GM18858 (cell line): ENCODE measurements at regions not wholly inside any gene's neighbourhood (a gene's known extent, or its start where the extent isn't known, plus 50 kb on each side); places are given as distances from the start of the nearest gene placed in this dataset.

Source experiments
- ATAC-seq: cut with Tn5 transposase; IDR thresholded peaks from one replicate; pipeline ENCODE4 v1.9.1; 2021; ENCODE audit not compliant: unreplicated experiment

DNA sequence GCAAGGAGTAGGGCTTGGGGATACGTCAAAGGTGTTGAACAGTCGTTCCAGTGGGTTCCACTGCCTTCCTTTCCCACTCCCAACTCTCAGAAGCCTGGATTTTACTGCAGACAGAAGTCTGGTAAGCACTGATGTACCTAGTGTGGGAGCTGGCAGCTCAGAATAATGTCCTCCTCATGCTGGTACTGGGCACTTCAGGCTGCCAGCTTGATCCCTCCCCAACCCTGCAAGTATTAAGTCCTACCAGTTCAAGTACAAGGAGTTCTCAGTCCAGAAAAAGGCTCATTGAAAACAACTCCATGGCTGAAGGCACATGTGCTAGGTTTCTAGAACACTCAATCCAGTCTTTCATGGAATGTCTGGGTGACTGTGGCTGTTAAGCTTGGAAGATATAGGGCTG lies 304.3 kb downstream of the NUAK1 start:
- ATAC-seq: no peak

DNA sequence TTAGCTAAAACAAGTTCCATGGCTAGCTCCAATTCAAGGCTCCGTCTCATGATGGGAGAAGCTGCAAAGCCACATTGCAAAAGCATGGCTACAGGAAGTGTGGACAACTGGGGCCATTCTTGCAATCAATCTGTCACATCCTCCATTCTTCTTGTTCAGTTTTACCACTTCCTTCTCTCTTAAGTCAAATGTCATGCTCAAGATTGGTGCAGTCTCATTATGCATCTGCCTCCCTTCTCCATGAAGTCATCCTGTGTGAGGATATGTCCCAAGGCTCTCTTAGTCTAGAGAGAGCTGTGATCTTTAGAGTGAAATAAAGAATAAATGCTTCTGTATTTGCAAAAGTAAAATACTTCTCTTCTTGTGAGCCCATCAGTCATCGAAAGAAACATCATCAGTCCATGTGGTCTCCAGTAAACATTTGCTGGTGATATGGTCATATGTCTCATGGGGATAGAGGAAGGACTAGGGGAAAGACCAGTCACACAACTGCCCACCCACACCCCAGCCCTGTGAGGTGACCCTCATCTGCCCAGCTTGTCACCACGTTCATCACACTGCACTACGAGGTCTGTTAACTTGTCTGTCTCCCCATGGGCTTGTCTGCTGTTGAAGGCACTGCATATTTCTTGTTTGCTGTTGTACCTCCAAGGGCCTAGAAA lies 303.0 kb downstream of the NUAK1 start:
- no peak for ATAC-seq

DNA sequence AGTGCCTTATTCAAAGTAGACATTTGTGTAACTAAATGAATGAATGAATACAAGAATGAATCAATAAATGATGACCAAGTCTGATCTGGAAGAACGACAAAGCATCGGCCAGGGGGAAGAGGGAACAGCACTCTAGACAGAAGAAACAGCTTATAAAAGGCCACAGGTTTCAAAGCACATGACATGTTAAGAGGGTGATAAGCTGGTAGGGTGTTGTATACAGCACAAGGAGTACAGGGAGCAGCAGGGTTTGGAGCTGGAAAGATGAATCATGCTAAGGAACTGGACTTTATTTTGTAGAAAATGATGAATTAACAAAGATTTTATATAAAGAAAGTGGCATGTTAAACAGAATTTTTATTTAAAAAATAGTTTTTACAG lies 302.5 kb downstream of the NUAK1 start:
- ATAC-seq: no peak

DNA sequence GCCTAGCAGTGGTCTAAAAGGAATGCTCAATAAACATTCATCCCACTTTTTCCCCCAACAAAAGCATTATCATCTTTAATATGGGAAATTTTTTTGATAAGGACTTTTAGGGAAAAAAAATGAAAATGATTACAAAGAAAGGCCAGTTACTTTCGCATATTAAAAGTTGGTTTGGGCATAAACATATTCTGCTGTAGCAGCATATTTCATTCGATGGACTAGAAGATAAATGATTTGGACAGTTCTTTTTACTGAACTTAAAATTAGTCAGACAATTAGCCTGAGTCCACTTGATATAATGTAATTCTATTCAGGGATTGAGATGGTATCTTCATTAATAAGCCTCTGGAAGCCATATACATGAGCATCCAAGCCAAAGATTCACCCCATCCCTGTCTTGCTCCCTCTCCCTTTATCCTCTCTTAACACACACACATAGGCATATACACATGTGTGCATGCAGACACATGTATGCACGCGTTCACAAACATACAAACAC lies 299.1 kb downstream of the NUAK1 start:
- no peak for ATAC-seq

DNA sequence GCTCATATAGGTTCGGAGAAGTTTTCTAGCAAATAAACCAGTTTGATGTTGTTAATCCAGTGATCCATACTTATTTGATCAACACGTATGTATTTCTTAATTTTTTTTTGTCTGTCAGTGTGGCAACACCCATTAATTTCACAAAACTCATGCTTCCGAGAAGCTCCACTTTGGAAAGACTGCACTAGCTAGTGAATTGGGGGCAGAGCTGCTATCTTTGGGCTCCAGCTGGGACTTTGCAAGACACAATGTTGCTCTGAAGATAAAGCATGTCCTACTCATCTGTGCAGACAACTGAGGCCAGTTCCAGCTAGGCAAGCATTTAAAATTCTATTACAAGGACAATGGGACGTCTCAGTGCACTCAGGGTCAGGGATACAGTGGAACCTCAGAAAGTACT lies 298.4 kb downstream of the NUAK1 start:
- ATAC-seq: no peak

DNA sequence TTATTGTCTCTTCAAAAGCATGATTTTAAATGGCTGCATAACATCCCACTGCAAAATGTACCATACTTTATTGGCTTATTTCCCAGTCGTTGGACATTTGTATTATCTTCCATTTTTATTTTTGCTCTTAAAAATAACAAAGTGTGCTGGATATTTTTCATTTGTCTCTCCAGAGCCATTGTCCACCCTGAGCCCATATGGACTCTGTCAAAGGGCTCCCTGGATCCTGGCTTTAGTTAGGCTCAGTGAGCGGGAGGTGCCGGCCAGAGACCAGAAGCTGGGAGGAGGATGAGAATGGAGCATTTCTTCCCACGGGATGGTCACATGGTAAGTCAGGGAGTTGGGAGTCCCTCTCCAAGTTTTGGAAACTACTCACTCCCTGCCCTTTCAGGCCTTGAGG lies 296.9 kb downstream of the NUAK1 start:
- no peak for ATAC-seq

DNA sequence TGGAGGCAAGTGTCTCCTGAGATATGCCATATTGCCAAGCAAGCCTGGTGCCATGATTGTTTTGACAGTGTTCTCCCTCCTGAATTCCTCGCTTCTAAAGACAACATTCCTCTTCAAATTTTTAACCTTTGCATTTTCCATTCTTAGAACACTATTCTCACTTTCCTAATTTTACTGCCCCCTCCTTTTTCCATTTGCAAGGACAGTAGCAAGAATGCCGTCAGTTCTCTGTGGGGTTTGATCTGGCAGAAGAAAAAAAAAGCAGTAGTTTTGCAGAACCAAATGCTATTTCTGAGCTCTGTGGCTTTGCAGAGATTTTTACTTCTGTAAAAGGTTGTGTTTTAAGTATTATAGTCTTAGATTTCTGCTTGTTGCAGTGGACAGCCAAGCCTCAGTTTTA lies 295.2 kb downstream of the NUAK1 start:
- ATAC-seq: no peak

DNA sequence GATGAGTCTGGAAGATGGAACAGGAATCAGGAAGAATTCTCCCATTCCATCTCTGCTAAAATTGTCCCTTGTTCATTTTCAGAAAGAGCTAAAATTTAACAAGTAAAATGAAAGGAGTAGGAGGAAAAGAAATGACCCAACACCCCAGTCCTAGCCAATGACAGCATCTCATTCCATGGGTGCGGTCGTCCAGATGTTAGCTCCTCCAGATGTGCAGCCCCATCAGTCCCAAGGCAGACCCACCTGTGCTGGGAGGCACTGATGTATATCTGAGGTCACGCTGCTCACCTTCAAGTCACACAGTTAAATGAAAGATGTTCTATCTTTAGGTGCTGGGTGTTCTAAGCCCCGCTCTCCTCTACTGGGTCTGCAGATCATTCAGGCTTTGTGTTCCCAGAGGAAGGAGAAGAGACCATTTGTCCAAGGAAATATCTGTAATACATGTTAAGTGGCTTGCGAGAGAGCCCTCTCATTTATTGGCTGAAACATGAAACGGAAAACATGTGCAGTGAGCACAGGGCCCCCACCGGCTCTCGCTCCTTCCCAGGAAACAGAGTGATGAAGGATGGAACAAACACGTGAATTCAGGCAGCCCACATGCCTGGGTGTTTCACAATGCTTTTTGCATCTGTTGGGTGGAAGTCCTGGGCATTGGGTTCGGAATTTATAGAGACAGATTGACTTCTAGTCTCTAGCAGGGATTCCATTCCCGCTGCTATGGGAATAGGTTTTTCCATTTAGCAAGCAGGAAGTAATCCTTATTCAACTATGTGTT lies 294.6 kb downstream of the NUAK1 start:
- no peak for ATAC-seq

DNA sequence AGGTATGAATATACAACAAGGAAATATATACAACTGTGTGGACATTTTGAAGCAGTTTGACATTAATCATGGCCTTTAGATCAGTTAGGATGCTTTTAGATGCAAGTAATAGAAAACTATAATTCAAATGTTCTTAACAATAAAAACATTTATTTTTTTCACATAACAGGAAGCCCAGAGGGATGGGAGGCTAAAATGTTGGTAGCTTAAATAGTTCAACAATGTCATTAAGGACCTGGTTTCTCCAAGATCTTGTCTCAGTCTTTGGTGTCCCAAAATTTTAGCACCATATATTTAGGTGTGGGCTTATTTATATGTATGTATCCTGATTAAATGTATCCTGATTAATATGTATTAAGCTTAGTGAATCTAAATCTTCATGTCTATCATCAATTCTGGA lies 292.4 kb downstream of the NUAK1 start:
- no peak for ATAC-seq

DNA sequence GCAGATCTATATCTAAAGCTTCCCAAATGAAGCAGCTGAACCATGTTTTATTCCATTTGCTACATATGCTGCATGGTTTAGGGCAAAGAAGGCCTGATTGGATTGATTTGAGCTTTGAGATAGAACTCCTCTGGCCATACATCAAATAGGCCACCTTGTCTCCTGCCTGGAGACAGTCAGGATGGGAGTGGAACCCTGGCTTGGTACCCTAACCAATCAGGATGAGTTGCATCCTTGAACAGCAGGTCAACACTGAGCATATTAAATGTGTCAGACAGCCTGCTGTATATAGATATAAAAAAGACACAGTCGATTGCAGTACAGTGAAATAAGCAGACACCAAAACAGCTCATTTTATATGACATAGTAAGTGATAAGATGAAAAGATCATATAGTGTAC lies 291.7 kb downstream of the NUAK1 start:
- ATAC-seq: no peak

DNA sequence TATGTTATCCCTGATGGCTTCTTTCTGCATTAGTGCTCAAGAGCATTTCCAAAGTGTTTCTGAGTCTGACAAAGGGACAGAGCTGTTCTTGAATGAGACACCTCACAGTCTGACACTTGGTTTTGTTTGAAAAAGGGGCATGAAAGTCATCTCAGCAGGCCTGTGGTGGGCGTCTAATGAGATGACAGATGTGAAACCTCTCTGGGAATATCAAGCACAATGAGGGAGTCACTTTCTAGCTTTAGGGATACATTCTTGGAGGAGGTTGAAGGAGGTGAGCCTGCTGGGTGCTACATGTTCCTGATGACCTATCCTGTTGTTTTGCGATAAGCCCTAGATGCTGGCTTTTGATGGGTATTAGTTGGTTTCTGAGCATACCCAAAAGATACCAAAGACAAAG lies 290.5 kb downstream of the NUAK1 start:
- no peak for ATAC-seq

DNA sequence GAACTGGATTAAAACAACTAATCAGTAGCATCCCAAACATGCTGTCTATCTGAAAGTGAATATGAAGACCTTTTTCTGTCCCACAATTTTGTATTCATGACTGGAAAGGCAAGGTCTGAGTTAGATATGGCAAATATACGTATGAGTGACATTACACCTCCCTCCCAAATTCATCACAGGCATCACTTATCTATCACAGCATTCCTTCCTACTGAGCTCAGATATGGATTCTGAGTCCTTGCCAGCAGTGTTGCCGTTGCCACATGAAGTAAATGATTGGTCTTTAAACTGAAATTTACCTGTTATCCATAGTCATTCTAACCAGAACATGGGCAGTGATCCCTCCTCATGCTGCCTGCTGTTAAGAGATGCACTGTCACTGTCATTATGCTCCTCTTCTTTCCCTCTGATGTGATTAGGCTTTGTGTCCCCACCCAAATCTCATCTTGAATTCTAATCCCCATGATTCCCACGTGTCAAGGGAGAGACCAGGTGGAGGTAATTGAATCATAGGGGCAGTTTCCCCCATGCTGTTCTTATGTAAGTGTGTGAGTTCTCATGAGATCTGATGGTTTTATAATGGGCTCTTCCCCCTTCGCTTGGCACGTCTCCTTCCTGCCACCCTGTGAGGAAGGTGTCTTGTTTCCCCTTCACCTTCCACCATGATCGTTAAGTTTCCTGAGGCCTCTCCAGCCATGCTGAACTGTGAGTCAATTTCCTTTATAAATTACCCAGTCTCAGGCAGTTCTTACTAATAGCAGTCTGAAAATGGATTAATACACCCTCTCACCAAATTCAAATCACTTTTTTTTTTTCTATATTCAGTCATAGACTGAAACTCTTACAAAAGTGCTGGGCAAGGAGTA lies 288.4 kb downstream of the NUAK1 start:
- no peak for ATAC-seq

DNA sequence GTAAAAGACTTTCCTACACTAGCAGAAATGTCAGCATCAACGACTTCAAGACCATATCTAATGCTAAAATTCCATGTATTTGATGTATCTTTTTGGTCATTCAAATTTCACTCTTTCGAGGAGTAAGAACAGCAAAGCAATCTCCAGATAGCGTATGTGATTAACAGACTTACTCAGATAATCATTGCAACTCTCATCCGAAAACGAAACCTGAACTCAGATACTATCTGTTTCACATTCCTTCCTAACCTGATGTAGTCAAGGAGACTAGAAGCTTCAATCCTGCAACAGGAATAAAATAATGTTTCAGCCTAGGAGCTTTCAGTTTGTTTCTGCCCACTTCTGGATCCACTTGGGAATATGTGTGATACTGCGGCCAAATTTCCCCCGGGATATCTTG lies 286.3 kb downstream of the NUAK1 start:
- ATAC-seq: no peak

DNA sequence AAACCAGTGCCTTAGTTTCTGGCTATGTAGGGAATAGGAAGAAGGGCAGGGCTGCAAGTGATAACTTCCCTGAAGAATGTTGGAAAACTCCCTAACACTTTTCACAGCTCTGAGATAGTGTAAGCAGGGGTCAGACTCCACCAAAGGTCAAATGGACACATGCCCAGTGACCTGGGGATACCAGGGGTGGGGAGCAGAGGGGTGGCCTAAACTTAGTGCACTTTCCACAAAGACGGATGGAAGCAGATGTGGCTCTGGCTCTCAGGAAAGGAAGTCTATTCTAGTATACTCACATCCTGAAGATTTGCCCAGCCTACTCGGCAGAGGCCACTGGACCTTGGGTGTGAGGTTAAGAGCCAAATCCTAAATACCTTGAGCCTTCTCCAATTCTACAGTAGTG lies 285.8 kb downstream of the NUAK1 start:
- no peak for ATAC-seq

DNA sequence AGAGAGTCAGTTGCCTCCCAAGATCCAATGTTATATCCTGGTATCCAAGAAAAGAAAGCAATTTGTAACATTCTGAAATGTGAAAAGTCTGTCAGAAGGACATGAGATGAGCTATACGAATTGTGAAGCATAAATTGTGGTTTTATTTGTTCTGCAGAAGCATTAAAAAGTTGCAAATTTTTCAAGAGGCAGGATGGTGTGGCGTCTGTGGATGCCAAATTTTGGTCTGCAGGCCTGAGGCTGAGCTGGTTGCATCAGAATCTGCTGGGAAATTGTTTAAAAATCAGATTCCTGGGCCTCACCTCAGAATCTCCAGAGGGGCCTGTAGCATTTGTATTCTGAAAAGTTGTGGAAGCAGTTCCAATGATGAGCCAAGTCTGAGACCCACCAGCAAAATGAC lies 284.7 kb downstream of the NUAK1 start:
- no peak for ATAC-seq

DNA sequence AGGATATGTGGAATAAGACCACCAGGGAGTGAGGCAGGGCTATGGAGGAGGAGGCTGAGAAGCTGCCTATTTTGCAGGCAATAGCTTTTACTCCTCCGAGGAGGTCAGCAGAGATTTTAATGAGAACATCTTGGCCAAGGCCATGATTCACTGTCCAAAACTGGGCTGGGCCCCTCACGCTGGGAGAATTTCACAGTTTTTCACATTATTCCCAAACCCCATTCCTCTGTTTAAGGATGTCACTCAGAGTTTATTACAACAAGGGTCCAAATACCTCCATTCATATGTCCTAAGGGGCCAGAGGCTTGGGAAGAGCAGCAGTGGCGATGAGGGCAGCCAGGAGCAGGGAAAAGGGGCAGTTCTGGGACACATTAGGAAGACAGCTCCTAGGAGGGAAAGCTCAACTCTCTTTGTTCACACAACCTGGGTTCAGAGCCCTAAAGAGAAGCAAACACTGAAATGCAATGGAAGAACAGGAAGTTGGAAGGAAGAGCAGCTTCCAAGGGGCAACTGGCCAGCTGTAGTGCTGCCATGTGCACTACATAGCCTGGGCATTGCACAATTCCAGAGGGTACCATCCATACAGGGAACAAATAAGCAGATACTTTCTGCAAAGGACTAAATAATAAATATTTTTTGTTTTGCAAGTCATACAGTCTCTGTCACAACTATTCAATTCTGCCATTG lies 283.2 kb downstream of the NUAK1 start:
- no peak for ATAC-seq

DNA sequence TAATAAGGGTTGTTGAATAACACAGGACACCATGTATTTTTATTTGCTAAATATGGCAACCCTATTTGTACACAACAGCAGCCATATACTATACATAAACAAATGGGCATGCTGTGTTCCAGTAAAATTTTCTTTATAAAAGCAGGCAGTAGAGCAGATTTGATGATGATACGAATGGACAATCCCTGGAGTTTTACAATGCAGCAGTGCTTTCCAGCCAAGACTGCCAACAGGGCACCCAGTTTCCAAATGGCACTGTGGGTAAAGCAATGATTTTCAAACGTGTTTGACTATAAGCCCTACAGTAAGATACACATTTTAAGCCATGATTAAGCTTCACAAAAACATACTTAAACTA lies 282.7 kb downstream of the NUAK1 start:
- ATAC-seq: no peak

DNA sequence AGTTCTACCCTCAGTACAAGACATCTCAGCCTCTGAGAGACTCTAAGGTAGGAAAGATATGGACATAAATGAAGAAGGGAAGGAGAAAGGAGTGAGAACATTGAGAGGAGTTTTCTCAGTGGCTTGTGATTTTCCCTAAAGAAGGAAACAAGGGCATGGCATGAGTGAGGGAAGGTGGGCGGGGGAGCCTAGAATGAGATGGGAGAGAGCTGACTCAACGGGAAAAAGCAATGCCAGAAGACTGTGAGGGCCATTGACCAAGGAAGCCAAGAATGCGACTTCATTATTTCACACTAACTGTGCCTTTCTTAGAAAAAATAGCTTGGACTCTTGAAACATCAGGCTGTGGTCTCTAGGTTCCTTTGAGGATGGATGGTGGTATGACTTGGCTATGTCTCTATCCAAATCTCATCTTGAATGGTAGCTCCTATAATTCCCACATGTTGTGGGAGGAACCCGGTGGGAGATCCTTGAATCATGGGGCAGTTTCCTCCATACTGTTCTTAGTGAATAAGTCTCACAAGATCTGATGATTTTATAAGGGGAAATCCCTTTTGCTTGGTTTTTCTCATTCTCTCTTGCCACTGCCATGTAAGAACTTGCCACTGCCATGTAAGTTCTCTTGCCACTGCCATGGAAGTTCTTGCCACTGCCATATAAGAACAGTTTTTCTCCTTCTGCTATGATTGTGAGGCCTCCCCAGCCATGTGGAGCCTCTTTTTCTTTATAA lies 279.6 kb downstream of the NUAK1 start:
- no peak for ATAC-seq

DNA sequence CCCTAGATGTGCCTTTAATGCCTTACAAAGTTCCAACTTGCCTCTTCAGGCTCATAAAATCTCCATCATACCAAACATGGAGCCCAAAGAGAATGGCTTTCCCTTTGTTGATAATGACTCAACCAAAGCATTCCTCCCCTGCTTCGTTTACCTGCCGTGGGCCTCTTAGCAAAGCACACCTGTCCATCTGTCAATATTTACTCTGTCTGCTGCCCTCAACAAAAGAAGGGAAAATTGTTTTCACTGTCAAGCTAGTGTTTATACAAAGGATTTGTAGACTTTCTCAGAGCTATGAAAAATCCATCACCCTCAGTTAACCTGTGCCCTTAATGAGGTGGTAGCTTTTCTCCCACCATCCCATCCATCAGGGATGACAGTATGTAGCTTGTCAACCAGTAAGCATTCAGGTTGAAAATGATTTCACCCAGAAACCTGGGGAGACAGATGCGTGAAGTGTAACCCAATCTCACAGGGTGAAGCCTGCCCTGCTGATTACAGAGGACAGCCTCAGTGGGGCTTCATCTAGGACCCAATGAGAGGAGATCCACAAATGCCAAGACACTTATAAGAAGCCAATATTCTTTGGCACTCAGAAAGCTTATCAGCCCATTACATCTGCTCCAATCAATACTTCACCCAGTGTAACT lies 278.1 kb downstream of the NUAK1 start:
- ATAC-seq: no peak

DNA sequence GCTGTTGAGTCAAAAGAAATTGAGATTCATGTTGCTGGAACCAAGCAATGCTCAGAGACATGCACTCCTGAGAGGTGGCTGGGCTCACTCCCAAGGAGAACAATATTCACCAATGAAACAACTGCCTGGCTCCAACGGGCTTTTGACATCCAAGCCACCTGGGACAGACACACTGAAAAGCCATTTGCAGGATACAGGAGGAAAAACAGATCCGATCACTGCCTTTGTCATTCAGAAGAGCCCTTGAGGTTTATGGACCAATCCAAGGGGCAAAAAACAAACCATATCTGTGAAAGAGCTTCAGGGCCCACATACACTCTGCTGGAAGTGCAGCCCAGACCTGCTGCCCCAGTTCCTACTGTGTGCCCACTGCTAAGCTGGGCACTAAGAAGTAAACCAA lies 277.5 kb downstream of the NUAK1 start:
- no peak for ATAC-seq
